NB4 (cell line): ENCODE measurements at regions not wholly inside any gene's neighbourhood (a gene's known extent, or its start where the extent isn't known, plus 50 kb on each side); places are given as distances from the start of the nearest gene placed in this dataset.

Source experiments
- CTCF ChIP-seq: IDR thresholded peaks from one replicate; pipeline ENCODE4 v1.5.1; 2012; ENCODE audit warnings: low read depth, low read length
- MAX ChIP-seq: IDR thresholded peaks from 2 replicates; pipeline ENCODE4 v1.6.1; 2011; ENCODE audit warnings: low read depth, low read length
- MYC ChIP-seq: IDR thresholded peaks from 2 replicates; pipeline ENCODE4 v1.6.1; 2011; ENCODE audit warnings: low read depth, low read length
- POLR2A ChIP-seq: IDR thresholded peaks from 2 replicates; pipeline ENCODE4 v1.6.1; 2011; ENCODE audit warnings: mild to moderate bottlenecking; ENCODE audit not compliant: insufficient read length; ENCODE audit errors: extremely low read depth

GRCh38 chr20:7734216-7734615, 206.0 kb downstream of the HAO1 start:
- TF ChIP-seq CTCF (no peak), MAX (no peak), POLR2A (no peak), MYC (no peak)
